Caco-2 (cell line): ENCODE measurements at regions not wholly inside any gene's neighbourhood (a gene's known extent, or its start where the extent isn't known, plus 50 kb on each side); places are given as distances from the start of the nearest gene placed in this dataset.

Experiments used
- BruUV-seq: library from RNA; stranded (reverse); fragments of 400-500 nt; replicated peaks from 2 replicates; lab custom pipeline; 2021; lab: Mats Ljungman, UMichigan
- CTCF ChIA-PET: fragments of 300-600 bp; sonication (Branson Sonifier 250); formaldehyde crosslinking; loops from one replicate; lab custom pipeline; 2022; ENCODE audit warnings: antibody characterized with exemption; lab: Charles Lee
- POLR2A ChIA-PET: fragments of 300-600 bp; sonication (Branson Sonifier 250); formaldehyde crosslinking; loops from one replicate; lab custom pipeline; 2022; ENCODE audit warnings: antibody characterized with exemption; lab: Charles Lee
- DNase-seq, 2 experiments: peaks; one replicate each; pipeline versions ENCODE4 v3.0.0 to v3.0.0-alpha.2; 2020 to 2022
- H3K27me3 ChIP-seq: replicated peaks from 2 replicates; pipeline ENCODE4 v1.6.0; 2011; ENCODE audit warnings: low read length; ENCODE audit not compliant: control insufficient read depth, insufficient read depth
- H3K36me3 ChIP-seq: 2 replicates; pipeline ENCODE4 v1.5.1; 2011; ENCODE audit warnings: low read length; ENCODE audit not compliant: control insufficient read depth, insufficient read depth
- H3K4me1 ChIP-seq: fragments of 250-450 bp; sonication (Bioruptor Pico); 2 replicates; pipeline ENCODE4 v1.5.1; 2020; ENCODE audit warnings: mild to moderate bottlenecking
- H3K4me3 ChIP-seq: 2 replicates; pipeline ENCODE4 v1.5.1; 2011; ENCODE audit warnings: low read depth, mild to moderate bottlenecking, control low read depth, low read length
- H3K9me3 ChIP-seq: fragments of 250-450 bp; sonication (Bioruptor Pico); 2 replicates; pipeline ENCODE4 v1.5.1; 2020; ENCODE audit warnings: mild to moderate bottlenecking, moderate library complexity
- H3K27ac Mint-ChIP-seq: one replicate; pipeline ENCODE4 v1.8.0; 2022; ENCODE audit warnings: mixed read lengths; ENCODE audit not compliant: unreplicated experiment
- H3K27me3 Mint-ChIP-seq: one replicate; pipeline ENCODE4 v1.8.0; 2022; ENCODE audit warnings: mixed read lengths; ENCODE audit not compliant: insufficient read depth, unreplicated experiment
- H3K36me3 Mint-ChIP-seq: one replicate; pipeline ENCODE4 v1.8.0; 2022; ENCODE audit warnings: mild to moderate bottlenecking, mixed read lengths; ENCODE audit not compliant: insufficient read depth, unreplicated experiment
- H3K4me1 Mint-ChIP-seq: one replicate; pipeline ENCODE4 v1.8.0; 2022; ENCODE audit warnings: low read depth, mixed read lengths; ENCODE audit not compliant: unreplicated experiment
- H3K4me3 Mint-ChIP-seq: one replicate; pipeline ENCODE4 v1.8.0; 2022; ENCODE audit warnings: mild to moderate bottlenecking, moderate library complexity, mixed read lengths; ENCODE audit not compliant: unreplicated experiment
- H3K9me3 Mint-ChIP-seq: one replicate; pipeline ENCODE4 v1.8.0; 2022; ENCODE audit warnings: mixed read lengths; ENCODE audit not compliant: unreplicated experiment
- CTCF ChIP-seq, 2 experiments: fragments of 200-600 bp in 1 of 2; IDR thresholded peaks; 1 replicate in 1 of 2; 2 replicates in 1 of 2; pipeline versions ENCODE4 v1.5.1 to v1.8.0; 2011 to 2022; ENCODE audit warnings: antibody characterized with exemption in 1 of 2, control low read depth in 1 of 2, inconsistent platforms in 1 of 2, low read depth in 1 of 2, low read length in 1 of 2, mild to moderate bottlenecking in 1 of 2, moderate library complexity in 1 of 2; ENCODE audit not compliant: insufficient read depth in 1 of 2, severe bottlenecking in 1 of 2, unreplicated experiment in 1 of 2
- intact Hi-C: fragments of 100-400 bp; cut with micrococcal nuclease; formaldehyde crosslinking; loops from one replicate; pipeline ENCODE4 v1.10.0; 2022; ENCODE audit not compliant: unreplicated experiment

DNA sequence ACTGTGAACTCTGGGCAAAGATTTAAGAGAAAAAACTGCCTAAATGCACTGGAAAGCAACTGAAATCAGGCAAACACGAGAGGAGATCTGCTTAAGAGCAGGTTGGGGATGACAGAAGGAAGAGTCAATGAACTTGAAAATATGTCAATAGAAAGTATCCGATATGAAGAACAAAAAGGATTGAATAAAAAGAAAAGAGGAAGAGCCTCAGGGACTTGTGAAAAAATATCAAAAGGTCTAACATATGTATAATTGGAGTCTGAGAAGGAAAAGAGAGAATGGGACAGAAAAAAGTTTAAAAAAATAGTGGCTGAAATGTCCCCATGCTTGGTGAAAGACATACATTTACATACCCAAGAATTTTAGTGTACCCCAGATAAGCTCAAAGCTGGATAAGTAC lies 195.5 kb downstream of the COPRS start:
- Mint-ChIP-seq H3K9me3 (peaks cover 42% of the 10 kb centered on the region), H3K4me3 (no peak overlapping the region), H3K27ac (no peak overlapping the region), H3K27me3 (peaks cover 8% of the 10 kb centered on the region), H3K36me3 (no peaks in the 10 kb centered on the region), H3K4me1 (no peaks in the 10 kb centered on the region)
- Histone ChIP-seq H3K4me1 (no peaks in the 10 kb centered on the region), H3K27me3 (no peaks in the 10 kb centered on the region), H3K9me3 (peaks cover 20% of the 10 kb centered on the region), H3K36me3 (no peaks in the 10 kb centered on the region), H3K4me3 (no peak overlapping the region)
- intact Hi-C loops = no loop called here
- ChIA-PET POLR2A (no interaction called here), CTCF (no interaction called here)
- BruUV-seq = no TSS peak
- TF ChIP-seq CTCF (IDR thresholded peaks at IDR 0.05; ENCODE audit: insufficient read depth in 1 of 2, low read depth in 1 of 2, low read length in 1 of 2, severe bottlenecking in 1 of 2, unreplicated experiment in 1 of 2) = no peak
- DNase-seq = no peak

DNA sequence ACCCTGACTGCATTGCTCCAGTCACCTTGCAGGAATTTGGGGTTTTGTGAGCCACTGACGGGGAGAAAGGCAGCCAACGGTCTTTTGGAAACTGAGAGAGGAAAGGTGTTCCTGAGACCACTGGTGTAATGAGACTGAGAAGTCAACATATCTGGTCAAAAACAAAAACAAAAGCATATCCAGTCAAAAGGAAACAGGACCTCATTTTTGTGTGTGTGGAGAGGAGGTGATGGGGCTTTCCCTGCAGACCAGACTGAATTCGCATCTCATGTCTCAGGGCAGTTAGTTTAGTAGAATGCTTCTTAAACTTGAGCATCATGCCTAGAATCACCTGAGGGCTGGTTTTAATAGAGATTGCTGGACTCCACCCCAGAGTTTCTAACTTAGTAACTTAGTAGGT lies 198.4 kb downstream of the COPRS start:
- BruUV-seq = no TSS peak
- H3K27me3 Mint-ChIP-seq = peaks cover 6% of the 10 kb centered on the region

DNA sequence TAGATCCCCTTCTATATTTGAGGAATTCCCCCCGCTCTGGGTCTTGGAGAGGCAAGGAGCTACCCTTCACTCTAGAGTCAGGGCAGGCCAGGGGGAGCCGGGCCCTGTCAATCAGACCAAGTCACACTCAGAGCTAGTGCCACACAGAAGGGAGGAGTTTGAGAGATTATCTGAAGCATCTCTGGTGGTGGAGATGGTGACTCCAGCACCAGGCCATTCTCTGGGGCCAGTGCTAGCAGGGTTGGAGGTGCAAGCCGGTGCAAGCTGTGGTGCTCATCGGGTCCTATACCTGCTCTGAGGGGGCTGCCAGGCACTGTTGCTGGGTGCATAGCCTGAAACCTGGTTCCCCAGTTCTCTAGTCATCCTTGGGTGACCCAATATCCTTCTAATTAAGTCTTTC lies 201.2 kb downstream of the COPRS start:
- ChIA-PET POLR2A (no interaction called here), CTCF (interaction anchor here (0.6 kb wide), 1 partner anchor 141 kb away, joined by 3 read pairs; no protein-coding TSS in a partner anchor)
- H3K4me3 ChIP-seq = no peak overlapping the region
- no peaks in the 10 kb centered on the region for H3K36me3 ChIP-seq
- no peaks in the 10 kb centered on the region for H3K4me1 ChIP-seq
- peaks cover 7% of the 10 kb centered on the region for H3K9me3 Mint-ChIP-seq
- no peak for TF ChIP-seq CTCF (IDR thresholded peaks at IDR 0.05; ENCODE audit: insufficient read depth in 1 of 2, low read depth in 1 of 2, low read length in 1 of 2, severe bottlenecking in 1 of 2, unreplicated experiment in 1 of 2)
- H3K27me3 ChIP-seq = no peaks in the 10 kb centered on the region
- DNase-seq = no peak
- BruUV-seq = no TSS peak
- no peaks in the 10 kb centered on the region for H3K36me3 Mint-ChIP-seq
- H3K4me3 Mint-ChIP-seq = no peak overlapping the region
- H3K9me3 ChIP-seq = peaks cover 3% of the 10 kb centered on the region; the same call in 1 of the 2 replicates
- intact Hi-C loops = no loop called here
- peaks cover 6% of the 10 kb centered on the region for H3K27me3 Mint-ChIP-seq
- no peaks in the 10 kb centered on the region for H3K4me1 Mint-ChIP-seq
- no peak overlapping the region for H3K27ac Mint-ChIP-seq

More for the DNA sequence above, 198.4 kb downstream of the COPRS start:
- Mint-ChIP-seq H3K36me3 (no peaks in the 10 kb centered on the region), H3K4me3 (no peak overlapping the region), H3K4me1 (no peaks in the 10 kb centered on the region), H3K9me3 (peaks cover 32% of the 10 kb centered on the region), H3K27ac (no peak overlapping the region)
- H3K4me1 ChIP-seq = no peaks in the 10 kb centered on the region
- no peak for DNase-seq
- ChIA-PET POLR2A (no interaction called here), CTCF (no interaction called here)
- no peaks in the 10 kb centered on the region for H3K27me3 ChIP-seq
- no peaks in the 10 kb centered on the region for H3K36me3 ChIP-seq
- H3K9me3 ChIP-seq = peaks cover 20% of the 10 kb centered on the region
- intact Hi-C loops = no loop called here
- H3K4me3 ChIP-seq = no peak overlapping the region
- no peak for TF ChIP-seq CTCF (IDR thresholded peaks at IDR 0.05; ENCODE audit: insufficient read depth in 1 of 2, low read depth in 1 of 2, low read length in 1 of 2, severe bottlenecking in 1 of 2, unreplicated experiment in 1 of 2)
